HUDEP-2 (cell line): ENCODE measurements at regions not wholly inside any gene's neighbourhood (a gene's known extent, or its start where the extent isn't known, plus 50 kb on each side); places are given as distances from the start of the nearest gene placed in this dataset.

Experiments
- DNase-seq, 76 experiments: peaks; one replicate each; lab custom pipeline; 2025; ENCODE audit not compliant: unreplicated experiment in 76 of 76; lab: John Stamatoyannopoulos, UW

DNA sequence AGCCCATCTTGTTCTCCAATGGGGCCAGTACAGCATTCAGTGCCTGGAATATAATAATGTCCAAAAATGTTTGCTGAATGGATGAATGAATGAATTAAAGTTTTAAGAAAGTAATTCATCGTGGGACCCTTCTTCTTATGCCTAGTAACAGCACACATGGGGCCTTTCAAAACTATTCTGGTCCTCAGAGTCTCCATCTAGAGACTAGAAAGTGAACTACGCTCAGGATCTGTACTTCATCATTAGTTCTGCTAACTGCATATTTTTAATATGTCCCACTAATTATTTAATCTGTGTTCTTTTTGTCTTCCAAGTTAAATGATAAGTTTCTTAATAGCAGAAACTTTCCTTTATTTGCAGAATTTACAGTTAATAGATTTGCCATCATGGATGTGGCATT lies 172.5 kb downstream of the SMAD2 start:
- DNase-seq, result peak in 2 of 76 experiments; percentile 5 to 28

DNA sequence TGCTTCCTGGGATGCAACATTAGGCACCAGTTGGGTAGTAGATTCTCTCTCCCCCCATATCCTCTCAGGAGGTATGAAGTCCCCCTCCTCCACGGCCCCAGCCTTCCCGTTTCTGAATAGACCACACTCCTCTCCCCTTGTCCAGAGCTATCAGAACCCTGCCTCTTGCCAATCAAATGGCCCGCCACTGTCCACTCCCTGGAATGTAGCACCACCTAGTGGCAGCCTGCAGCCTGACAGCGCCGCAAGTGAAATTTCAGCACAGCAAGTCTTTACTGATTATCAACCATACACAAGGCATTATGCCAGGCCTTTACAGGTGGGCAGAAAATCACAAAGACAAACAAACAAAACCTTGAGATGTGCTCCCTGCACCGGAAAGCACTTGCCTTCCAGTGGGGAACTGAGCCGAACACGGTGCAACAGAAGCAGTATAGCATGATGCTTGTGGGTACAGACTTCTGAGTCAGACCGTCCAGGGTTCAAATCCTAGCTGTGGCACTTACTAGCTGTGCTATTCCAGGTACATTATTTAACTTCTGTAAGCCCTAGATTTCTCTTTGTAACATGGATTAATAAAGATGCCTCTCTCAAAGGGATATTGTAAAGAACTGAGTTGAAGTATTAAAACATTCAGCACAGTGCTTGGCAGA lies 174.0 kb downstream of the SMAD2 start:
- peak in 59 of 76 experiments; percentile 2 to 82 (median 41) for DNase-seq

DNA sequence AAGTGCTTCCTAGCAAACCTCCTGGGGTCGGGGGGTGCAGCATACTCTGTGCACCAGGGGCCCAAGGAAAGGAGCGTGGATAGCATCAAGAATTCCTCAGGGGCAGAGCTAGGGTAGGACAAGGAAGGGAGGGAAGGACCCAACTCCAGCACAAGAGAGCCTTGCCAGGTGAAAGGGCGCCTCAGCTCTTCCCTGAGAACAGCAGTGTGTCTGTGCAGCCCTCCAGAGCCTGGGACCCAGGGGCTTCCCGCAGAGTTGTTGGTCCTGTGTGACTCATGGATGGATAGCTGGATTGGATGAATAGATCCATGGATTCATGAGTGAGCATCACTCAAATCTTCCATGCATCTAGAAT lies 175.4 kb downstream of the SMAD2 start:
- DNase-seq, result no peak

DNA sequence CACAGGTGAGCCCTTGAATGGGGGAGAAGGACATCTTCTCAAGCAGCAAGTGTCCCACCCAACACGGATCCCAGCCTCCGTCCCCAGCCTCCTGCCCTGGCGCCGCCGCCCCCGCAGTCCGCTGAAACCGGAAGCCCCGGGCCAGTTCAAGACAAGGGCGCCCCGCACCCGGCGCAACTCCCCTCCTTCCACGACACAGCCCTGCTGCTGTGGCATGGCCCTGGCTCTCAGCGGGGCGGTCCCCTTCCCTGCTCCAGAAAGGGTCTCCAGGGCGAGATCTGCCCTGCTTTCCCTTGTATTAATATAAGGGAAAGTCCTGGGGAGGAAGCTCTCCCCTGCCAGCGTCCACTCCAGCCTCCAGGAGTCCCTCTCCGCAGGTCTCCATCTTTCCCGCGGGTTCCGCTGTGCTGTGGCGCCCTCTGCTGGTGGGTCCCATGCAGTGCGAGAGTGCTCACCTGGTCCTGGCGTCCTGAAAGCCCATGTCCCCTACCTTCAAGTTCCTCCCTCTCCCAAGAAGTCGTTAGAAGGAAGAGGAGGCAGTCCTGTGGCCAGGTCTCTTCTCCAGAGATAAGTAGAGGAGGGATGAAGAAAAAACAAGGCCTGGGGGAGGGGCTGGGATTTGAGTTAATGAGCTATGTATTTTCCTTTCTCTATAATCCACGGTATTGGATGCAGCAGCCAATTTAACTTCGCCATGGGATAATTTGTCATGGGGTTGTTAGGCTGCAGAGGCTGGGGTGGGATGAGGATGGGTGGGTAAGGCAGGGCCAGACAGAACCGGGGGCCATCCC lies 176.0 kb downstream of the SMAD2 start:
- DNase-seq, result peak in 45 of 76 experiments; percentile 0 to 62 (median 23)

DNA sequence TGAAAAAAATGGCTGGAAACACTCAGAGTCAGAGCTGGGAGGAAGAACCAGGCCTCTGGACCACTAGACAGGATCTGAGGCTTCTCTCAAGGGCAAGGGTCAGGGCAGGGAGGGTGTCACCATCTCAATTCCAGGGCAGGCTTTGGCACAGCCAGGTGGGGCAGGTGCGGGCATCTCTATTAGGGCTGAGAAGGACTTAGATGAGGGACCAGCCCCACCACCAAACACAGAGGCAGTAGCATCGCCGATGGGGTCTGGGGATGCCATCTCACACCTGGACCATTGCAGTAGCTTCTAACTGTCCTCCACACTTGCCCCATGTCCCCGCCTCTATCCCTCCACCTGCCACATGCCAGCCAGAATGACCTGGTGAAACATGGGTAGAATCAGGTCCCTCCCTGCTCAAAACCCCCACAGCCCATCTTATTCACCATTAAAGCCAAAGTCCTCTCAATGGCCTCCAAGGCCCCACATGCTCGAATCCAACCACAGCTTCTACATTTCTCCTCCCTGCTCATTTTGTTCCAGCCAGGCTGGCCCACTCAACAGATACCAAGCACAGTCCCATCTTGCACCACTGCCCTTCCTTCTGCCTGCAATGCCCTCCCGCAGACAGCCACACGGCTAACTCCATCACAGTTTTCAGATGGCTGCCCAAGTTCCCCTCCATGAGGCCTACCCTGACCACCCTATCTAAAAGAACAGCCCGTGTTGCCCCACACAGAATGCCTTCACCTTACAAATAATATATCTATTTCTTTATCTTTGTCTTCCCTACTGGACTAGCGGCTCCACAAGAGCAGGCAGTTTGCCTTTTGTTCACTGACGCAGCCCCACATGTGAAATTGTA lies 177.4 kb downstream of the SMAD2 start:
- no peak for DNase-seq

DNA sequence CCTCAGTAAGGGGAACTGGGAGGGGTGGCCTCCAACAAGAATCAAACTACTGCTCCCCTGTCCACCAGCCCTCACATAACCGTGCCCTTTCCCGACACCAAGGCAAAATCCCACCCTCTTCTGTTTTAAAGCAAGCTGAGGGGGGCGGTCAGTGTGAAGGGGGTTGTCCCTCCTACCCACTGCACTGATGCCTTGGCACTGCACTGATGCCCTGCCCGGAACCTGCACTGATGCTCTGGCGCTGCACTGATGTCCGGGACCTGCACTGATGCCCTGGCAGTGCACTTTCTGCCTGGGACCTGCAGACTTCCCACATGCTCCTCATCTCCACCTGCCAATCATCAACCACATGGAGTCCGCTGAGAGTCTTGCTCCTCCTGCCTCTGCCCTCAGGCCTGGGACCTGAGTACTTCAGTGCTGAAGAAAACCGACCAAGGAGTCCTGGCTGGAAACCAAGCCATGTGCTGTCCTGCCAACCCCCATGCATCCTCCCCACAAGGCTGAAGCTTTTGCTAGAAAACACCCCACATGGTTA lies 179.5 kb downstream of the SMAD2 start:
- DNase-seq, result no peak

DNA sequence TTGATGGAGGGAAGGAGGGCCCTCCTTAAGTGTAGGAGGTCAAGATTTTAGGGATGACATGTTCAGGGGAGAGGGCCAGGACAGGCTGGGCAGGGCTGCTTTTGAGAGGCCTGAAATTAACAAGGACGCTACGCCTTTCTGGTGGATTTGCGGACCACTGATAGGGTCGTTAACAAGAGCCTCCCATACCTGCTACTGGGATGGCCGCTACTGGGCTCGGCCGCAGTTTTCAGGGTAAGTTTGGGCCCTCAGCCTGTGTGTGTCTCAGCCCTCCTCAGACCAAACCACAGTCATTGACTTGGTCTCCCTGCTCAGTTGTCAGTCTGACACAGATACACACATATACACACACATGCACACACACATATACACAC lies 180.9 kb downstream of the SMAD2 start:
- no peak for DNase-seq

DNA sequence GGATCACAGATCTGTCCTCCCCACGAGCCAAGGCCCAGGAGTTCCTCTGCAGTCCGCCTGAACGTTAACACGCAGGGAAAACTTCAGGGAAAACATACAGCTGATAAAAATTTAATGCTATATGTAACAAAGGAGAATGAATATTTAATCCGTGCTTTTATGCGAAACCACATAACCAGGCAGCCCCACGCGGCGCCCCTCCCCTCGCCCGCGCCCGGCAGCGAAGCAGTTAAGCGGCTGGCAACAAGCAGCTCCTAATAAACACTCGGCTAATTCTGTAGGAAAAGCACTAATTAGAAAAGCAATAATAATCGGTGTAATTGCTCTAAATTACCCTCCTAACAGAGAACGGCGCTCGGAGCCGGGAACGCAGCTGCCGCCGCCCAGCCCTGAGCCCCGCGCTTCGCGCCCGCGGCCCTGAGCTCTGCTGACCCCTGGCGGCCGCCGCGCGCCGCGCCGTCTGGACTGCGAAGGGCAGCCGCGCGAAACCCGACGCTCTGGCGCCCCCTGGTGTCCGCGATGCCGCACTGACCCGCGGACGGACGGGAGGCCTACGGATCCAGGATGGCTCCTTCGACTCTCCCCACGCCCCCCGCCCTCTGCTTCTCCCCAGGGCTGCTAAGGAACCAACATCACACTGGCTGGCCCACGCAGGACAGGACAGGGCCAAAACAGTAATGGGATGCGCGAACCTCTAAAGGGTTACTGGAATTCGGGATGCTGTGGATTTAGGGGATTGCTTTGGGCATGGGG lies 181.4 kb downstream of the SMAD2 start:
- peak in 63 of 76 experiments; percentile 14 to 91 (median 64) for DNase-seq

DNA sequence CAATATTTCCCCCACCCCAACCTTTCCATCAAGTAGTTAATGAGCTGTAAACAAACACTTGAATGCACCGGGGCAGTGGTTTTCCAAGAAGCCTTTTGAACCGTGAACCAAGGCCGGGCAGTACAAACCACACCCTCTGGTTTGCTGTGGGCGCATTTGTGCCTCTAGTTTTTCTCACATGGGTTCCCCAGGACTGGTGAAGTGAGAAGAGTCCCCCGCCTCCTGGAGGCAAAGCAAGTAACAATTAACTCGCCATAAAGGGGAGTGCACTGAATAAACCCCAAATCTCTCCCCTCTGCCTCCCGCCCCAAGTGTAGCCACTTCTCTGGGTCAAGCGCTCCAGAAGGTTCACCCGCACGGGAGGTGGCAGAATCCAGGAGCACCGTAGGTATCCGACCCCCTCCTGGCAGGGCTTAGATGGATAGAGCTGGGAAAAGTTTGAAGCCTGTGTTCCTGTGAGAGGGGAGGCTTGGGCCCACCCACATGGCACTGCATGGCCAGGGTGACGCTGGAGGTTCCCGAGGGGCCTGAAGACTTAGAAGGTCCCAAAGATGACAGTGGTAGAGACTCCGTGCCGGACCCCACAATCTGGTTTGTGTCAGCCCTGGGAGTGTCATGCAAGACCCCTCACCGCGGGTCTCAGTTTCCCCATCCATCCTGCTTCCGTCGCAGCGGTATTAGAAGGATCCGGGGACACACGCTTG lies 182.2 kb downstream of the SMAD2 start:
- DNase-seq, result no peak

DNA sequence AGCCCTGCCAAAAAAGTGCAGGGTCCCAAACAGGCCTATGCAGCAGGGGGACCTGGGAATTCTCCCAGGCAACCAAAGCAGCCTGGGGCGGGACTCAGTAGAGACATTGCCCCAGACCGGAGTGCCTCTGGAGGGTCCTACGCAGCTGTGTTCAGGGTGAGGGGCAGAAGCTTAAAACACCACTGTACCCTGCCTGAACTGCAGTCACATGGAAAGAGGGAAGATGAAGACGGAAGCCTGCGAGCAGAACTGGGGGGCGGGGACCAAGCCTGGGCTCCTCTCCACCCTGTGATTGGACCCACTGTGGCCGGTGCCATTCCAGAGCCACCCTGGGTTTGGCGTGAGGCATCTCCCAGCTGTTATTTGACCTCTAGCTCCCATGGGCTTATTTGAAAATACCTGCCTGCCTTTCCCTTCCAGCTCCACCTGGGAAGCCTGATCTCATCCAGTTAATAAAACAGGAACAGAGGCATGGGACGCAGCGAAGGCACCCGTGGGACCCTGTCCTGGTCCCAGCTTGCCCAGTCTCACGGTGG lies 183.1 kb downstream of the SMAD2 start:
- DNase-seq, result no peak

DNA sequence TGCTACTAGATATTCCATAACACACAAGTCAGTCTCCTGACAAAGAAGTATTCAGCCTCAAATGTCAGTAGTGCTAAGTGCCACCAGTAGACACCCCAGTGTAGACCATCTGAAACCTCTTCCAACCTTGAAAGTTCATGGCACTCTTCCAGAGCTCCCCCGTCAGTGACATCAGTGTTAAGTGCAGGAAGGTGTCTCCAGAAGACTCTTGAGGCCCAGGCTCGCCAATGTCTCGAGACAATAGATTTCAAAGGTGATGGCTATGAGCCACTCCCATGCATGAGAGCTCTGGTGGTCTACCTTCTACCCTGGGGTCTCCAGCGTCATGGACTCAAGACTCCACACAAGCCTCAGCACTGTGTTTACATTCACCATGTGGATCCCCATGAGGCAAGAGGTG lies 183.8 kb downstream of the SMAD2 start:
- no peak for DNase-seq

DNA sequence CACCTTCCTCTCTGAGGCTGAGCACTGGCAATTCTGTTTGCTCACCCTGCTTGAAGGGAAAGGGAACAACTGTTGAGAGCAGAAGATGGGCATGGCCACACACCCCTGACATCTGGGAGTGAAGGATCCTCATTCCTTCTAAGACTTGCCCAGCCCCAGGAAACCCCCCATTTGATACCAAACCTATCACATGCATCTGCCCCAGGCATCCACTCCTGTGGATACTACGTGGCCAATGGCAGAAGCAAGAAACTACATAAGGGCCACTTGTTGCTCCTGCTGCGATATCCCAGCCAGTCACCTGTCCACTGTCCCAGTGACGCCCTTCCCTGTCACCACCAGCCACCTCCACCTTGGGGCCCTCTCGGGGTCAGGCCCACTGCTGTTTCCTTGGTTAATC lies 185.2 kb downstream of the SMAD2 start:
- DNase-seq, result no peak

DNA sequence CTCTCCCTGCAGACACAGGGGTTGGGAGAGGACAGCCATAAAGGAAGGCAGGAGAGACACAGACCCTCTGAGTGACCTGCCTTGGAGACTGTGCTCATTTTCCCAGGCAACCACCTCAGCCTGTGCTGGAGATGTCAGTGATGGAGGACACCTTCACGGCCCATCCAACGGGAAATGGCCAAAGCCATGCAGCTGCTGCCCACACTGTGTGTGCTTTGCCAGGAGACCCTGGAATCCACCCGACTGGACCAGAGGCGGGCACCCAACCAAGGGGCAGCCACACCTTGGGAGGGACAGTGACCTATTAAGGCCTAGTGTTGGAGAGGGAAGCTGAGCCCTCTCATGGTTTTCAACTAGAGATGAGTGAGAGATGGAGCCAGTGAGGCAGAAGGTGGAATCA lies 192.5 kb downstream of the SMAD2 start:
- no peak for DNase-seq

DNA sequence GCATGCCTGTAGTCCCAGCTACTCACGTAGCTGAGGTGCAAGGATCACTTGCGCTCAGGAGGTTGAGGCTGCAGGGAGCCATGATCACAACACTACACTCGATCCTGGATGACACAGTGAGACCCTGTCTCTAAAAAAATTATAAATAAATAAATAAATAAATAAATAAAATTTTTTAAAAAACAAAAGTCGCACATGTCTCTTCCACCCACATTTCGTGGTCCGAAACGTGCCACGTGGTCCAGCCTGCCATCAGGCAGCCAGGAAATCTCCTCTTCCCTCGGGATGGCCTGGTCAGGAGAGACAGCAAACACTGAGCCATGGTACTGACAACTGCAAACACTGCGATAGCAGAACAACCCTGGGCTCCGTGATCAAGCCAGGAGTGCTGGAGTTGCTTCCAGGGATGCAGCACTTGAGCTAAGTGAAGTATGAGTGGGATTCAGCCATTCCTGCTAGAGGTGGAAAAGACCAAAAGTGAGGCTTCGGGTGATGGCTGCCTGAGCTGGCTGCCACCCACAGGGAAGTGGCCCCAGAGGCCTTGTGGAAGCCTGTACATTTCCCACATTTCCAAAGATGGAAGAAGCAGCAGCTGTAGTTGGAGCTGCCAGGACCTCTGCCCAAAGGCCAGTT lies 193.1 kb downstream of the SMAD2 start:
- no peak for DNase-seq

DNA sequence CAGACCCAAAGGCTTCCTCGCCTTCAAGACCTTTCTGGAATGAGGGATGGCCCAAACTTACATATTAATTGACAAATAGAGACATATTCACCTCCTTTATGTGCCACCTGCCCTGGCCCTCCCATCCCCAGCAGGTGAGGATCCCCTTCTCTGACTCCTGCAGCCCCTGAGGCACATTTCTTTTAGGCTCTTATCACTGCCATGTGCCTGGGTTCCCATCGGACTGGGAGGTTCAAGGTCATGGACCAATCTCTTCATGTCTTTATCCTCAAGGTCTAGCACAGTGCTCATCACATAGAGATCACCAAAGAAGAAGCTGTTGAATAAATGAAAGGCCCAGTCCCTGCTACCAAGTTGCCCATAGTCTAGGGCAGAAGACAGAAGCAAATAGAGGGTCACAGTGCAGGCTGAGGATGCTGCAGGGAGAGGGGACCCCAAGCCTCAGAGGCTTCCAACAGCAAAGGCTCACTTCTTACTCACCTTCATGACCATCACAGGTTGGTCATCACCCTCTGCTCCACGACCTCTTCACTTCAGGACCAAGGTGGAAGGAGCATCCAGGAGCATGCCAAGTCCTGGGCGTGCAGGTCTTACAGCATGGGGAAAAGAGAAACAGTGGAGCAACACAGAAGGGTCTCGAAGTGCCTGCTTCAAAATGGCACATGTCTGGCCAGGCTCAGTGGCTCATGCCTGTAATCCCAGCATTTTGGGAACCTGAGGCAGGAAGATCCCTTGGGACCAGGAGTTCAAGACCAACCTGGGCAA lies 193.9 kb downstream of the SMAD2 start:
- DNase-seq, result no peak

DNA sequence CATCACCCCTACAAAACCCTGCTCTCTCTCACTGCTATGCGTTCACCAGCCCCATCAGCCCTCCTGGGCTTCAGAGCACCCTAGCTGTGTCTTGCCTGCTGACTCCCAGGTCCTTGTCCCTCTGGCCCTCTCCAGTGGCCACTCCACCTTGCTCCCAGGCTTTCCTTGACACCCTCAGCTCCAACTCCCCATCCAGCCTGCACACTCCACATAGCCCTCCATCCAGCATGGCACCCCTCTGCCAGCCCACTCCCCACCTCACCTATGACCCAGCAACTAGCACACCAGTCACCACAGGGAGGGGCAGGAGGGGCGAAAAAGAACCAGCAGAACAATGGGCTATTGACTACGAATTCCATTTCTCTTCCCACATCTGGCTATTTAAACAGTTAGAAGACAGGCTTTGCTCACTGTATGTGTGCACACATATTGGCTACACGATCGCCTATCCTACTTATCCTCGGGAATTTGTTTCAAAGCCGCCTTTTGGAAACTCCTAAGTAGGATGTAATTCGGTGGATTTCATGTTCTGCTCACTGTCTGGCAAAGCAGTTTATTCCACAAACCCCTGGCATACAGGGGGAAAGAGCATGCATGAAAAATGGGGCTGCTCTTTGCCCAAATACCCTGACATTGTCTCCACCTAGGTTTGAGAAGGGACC lies 195.3 kb downstream of the SMAD2 start:
- DNase-seq, result no peak

DNA sequence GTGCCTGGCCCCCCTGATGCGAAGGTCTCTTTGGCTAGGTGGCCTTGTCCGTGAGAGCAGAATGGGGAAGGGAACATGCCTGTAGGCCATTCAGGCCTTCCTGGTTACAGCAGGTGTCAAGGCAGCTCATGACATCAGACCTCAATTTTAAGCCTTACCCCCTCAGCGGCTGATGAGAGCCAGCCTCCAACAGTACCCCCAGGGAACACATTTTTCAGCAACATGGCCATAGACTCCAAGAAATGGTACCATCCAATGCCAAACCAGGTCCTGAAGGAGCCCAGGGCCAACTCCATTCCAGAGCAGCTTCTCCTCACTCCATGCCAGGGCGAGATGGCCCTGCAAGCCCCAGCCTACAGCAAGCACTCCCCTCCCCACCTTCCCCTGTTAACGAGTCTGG lies 199.2 kb downstream of the SMAD2 start:
- no peak for DNase-seq

DNA sequence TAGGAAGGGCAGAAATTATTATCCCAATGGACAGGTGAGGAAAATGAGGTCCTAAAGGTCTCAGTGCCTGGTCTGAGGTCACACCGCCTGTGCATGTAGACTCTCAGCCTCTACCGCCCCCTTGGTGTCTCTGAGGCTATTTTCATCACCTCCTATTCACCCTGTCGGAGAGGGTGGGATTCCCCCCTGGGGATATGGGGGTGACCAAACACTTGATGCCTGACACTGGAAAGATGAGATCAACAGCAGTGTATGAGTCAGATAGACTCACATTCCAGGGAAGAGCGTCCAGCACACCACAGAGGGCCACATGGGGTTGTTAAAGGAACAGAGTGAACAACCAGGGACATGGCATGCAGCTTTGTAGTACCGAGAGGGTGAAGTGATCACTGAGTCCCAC lies 199.7 kb downstream of the SMAD2 start:
- DNase-seq, result no peak
